ENCODE measurements at regions not wholly inside any gene's neighbourhood (a gene's known extent, or its start where the extent isn't known, plus 50 kb on each side); places are given as distances from the start of the nearest gene placed in this dataset.

GRCh38 chr13:54901316-54901715, 1872.7 kb downstream of the OLFM4 start:
- no peak for DNase-seq (ENCODE audit: low spot score)

GRCh38 chr13:54912367-54912766, 1883.8 kb downstream of the OLFM4 start:
- no peak for DNase-seq (ENCODE audit: low spot score)

- no peak for DNase-seq (ENCODE audit: low spot score)
Measured at GRCh38 chr13:54913668-54914067, 1885.1 kb downstream of the OLFM4 start.

GRCh38 chr13:54927538-54927937, 1898.9 kb downstream of the OLFM4 start:
- DNase-seq (ENCODE audit: low spot score), result no peak

GRCh38 chr13:54928071-54928470, 1899.5 kb downstream of the OLFM4 start:
- no peak for DNase-seq (ENCODE audit: low spot score)

- DNase-seq (ENCODE audit: low spot score), result no peak
Measured at GRCh38 chr13:54934121-54934520, 1905.5 kb downstream of the OLFM4 start.

GRCh38 chr13:54945973-54946372, 1917.4 kb downstream of the OLFM4 start:
- no peak for DNase-seq (ENCODE audit: low spot score)

- DNase-seq (ENCODE audit: low spot score), result no peak
Measured at GRCh38 chr13:54949735-54950134, 1921.1 kb downstream of the OLFM4 start.

GRCh38 chr13:54950546-54950945, 1921.9 kb downstream of the OLFM4 start:
- no peak for DNase-seq (ENCODE audit: low spot score)

- no peak for DNase-seq (ENCODE audit: low spot score)
Measured at GRCh38 chr13:54953786-54954185, 1925.2 kb downstream of the OLFM4 start.

GRCh38 chr13:54958781-54959180, 1930.2 kb downstream of the OLFM4 start:
- no peak for DNase-seq (ENCODE audit: low spot score)

- DNase-seq (ENCODE audit: low spot score), result no peak
Measured at GRCh38 chr13:54965881-54966280, 1937.3 kb downstream of the OLFM4 start.

- no peak for DNase-seq (ENCODE audit: low spot score)
Measured at GRCh38 chr13:54972838-54973237, 1944.2 kb downstream of the OLFM4 start.

- DNase-seq (ENCODE audit: low spot score), result no peak
Measured at GRCh38 chr13:54975676-54976075, 1947.1 kb downstream of the OLFM4 start.

GRCh38 chr13:54980651-54981050, 1952.0 kb downstream of the OLFM4 start:
- no peak for DNase-seq (ENCODE audit: low spot score)

GRCh38 chr13:54989418-54989817, 1960.8 kb downstream of the OLFM4 start:
- DNase-seq (ENCODE audit: low spot score), result no peak

- no peak for DNase-seq (ENCODE audit: low spot score)
Measured at GRCh38 chr13:54999399-54999907, 1970.8 kb downstream of the OLFM4 start.

GRCh38 chr13:55000043-55000442, 1971.4 kb downstream of the OLFM4 start:
- DNase-seq (ENCODE audit: low spot score), result no peak

- DNase-seq (ENCODE audit: low spot score), result no peak
Measured at GRCh38 chr13:55000844-55001243, 1972.2 kb downstream of the OLFM4 start.

- DNase-seq (ENCODE audit: low spot score), result no peak
Measured at GRCh38 chr13:55001881-55002280, 1973.3 kb downstream of the OLFM4 start.

GRCh38 chr13:55007681-55008080, 1979.1 kb downstream of the OLFM4 start:
- no peak for DNase-seq (ENCODE audit: low spot score)

GRCh38 chr13:55013051-55013450, 1984.4 kb downstream of the OLFM4 start:
- no peak for DNase-seq (ENCODE audit: low spot score)

GRCh38 chr13:55029280-55029679, 2000.7 kb downstream of the OLFM4 start:
- DNase-seq (ENCODE audit: low spot score), result no peak

GRCh38 chr13:55038230-55038629, 2009.6 kb downstream of the OLFM4 start:
- no peak for DNase-seq (ENCODE audit: low spot score)

Data from globus pallidus (tissue), 1 donor.